HG03139 (cell line): ENCODE measurements at regions not wholly inside any gene's neighbourhood (a gene's known extent, or its start where the extent isn't known, plus 50 kb on each side); places are given as distances from the start of the nearest gene placed in this dataset.

Source experiments
- ATAC-seq: cut with Tn5 transposase; IDR thresholded peaks from one replicate; pipeline ENCODE4 v1.9.1; 2021; ENCODE audit not compliant: unreplicated experiment

GRCh38 chr5:6026766-6027406 lies 351.5 kb downstream of the MED10 start:
- no peak for ATAC-seq

- no peak for ATAC-seq
These were observed 358.7 kb downstream of the MED10 start for GRCh38 chr5:6019612-6020011.

GRCh38 chr5:6013506-6013905 lies 364.8 kb downstream of the MED10 start:
- ATAC-seq = no peak

GRCh38 chr5:6011199-6011598 lies 367.1 kb downstream of the MED10 start:
- no peak for ATAC-seq

- ATAC-seq = no peak
These were observed 371.5 kb downstream of the MED10 start for GRCh38 chr5:6006838-6007314.

GRCh38 chr5:6003040-6003825 lies 375.1 kb downstream of the MED10 start:
- ATAC-seq = no peak

- no peak for ATAC-seq
These were observed 377.5 kb downstream of the MED10 start for GRCh38 chr5:6000867-6001266.

- no peak for ATAC-seq
These were observed 382.5 kb downstream of the MED10 start for GRCh38 chr5:5995819-5996218.

GRCh38 chr5:5986492-5987178 lies 391.7 kb downstream of the MED10 start:
- ATAC-seq = no peak

- no peak for ATAC-seq
These were observed 393.0 kb downstream of the MED10 start for GRCh38 chr5:5985332-5985731.

- no peak for ATAC-seq
These were observed 394.9 kb downstream of the MED10 start for GRCh38 chr5:5983261-5983980.

GRCh38 chr5:5981562-5981961 lies 396.8 kb downstream of the MED10 start:
- no peak for ATAC-seq

- ATAC-seq = no peak
These were observed 397.8 kb downstream of the MED10 start for GRCh38 chr5:5980538-5980895.

- no peak for ATAC-seq
These were observed 398.4 kb downstream of the MED10 start for GRCh38 chr5:5979761-5980537.

GRCh38 chr5:5979377-5979760 lies 399.0 kb downstream of the MED10 start:
- ATAC-seq = no peak

GRCh38 chr5:5978501-5979376 lies 399.6 kb downstream of the MED10 start:
- ATAC-seq = no peak

- no peak for ATAC-seq
These were observed 407.1 kb downstream of the MED10 start for GRCh38 chr5:5971203-5971602.

- ATAC-seq = no peak
These were observed 408.3 kb downstream of the MED10 start for GRCh38 chr5:5969942-5970483.

- ATAC-seq = no peak
These were observed 409.4 kb downstream of the MED10 start for GRCh38 chr5:5968981-5969380.
